ENCODE measurements at regions not wholly inside any gene's neighbourhood (a gene's known extent, or its start where the extent isn't known, plus 50 kb on each side); places are given as distances from the start of the nearest gene placed in this dataset.

- Histone ChIP-seq H4K20me1 (ENCODE audit: insufficient read depth, low read length) (no peaks in the 10 kb centered on the region), H2AFZ (ENCODE audit: low read length) (no peak overlapping the region), H3K27me3 (ENCODE audit: control insufficient read depth in 1 of 2, insufficient read depth in 2 of 2, low read length in 2 of 2) (no peaks in the 10 kb centered on the region), H3K9ac (ENCODE audit: insufficient read depth, low read depth, low read length) (no peak overlapping the region), H3K9me3 (ENCODE audit: low read length) (peaks cover 75% of the 10 kb centered on the region), H3K79me2 (ENCODE audit: insufficient read depth, low read length) (no peaks in the 10 kb centered on the region), H3K4me2 (ENCODE audit: low read depth, low read length) (no peak overlapping the region), H3K36me3 (replicated peaks in 1 of 2; ENCODE audit: control insufficient read depth in 1 of 2, insufficient read depth in 2 of 2, low read length in 2 of 2) (no peaks in the 10 kb centered on the region), H3K4me3 (replicated peaks in 1 of 3; ENCODE audit: insufficient read depth in 1 of 3, low read depth in 2 of 3, low read length in 3 of 3) (no peak overlapping the region), H3K27ac (ENCODE audit: extremely low read length, insufficient read depth, low read length) (no peak overlapping the region), H3K4me1 (ENCODE audit: insufficient read depth, low read length) (no peaks in the 10 kb centered on the region)
- TF ChIP-seq MAFK (conservative IDR thresholded peaks at IDR 0.05 in 1 of 2, IDR thresholded peaks at IDR 0.05 in 1 of 2; ENCODE audit: low read length in 2 of 2) (peak in 1 of 2 experiments; percentile 53; a peak in 1 of 4 replicates), KAT8 (CRISPR knock-in tag; IDR thresholded peaks at IDR 0.05) (no peak), MAFF (IDR thresholded peaks at IDR 0.05; ENCODE audit: low read depth, low read length) (0 out of 2 replicates have a peak, but pooled peaks have one; percentile 2), MXD1 (CRISPR knock-in tag; IDR thresholded peaks at IDR 0.05) (no peak), ZNF619 (CRISPR knock-in tag; IDR thresholded peaks at IDR 0.05) (no peak)
- WGBS (ENCODE audit: low lambda C conversion rate): 4% methylated on average over 2 of the region's 2 CpGs
- CTCF ChIA-PET (ENCODE audit: low intra/inter-chr PET ratio, low total read pairs): no interaction called here
- no TSS peak for BruUV-seq (replicated peaks)
- in situ Hi-C loops (cut with HindIII; ENCODE audit: extremely low pct_ligation_motif_present, low pct_unique_long_range_greater_than_20kb): no loop called here
- intact Hi-C loops (cut with micrococcal nuclease; ENCODE audit: unreplicated experiment): no loop called here
- FAIRE-seq (no peak), ATAC-seq (no peak), DNase-seq (ENCODE audit: low spot score) (no peak)
- POLR2A ChIA-PET: no interaction called here
Measured at GRCh38 chr17:53273126-53273525, 549.6 kb upstream of the KIF2B start.

GRCh38 chr17:53270936-53271335, 551.8 kb upstream of the KIF2B start:
- 2% methylated on average over 1 of the region's 1 CpG for WGBS (ENCODE audit: low lambda C conversion rate)
- H3K4me3 ChIP-seq (replicated peaks in 1 of 3; ENCODE audit: insufficient read depth in 1 of 3, low read depth in 2 of 3, low read length in 3 of 3): no peak overlapping the region; a peak in 1 of 6 replicates
- no peak overlapping the region for H3K4me2 ChIP-seq (ENCODE audit: low read depth, low read length)
- in situ Hi-C loops (cut with HindIII; ENCODE audit: extremely low pct_ligation_motif_present, low pct_unique_long_range_greater_than_20kb): no loop called here
- H3K79me2 ChIP-seq (ENCODE audit: insufficient read depth, low read length): no peaks in the 10 kb centered on the region
- no peaks in the 10 kb centered on the region for H4K20me1 ChIP-seq (ENCODE audit: insufficient read depth, low read length)
- intact Hi-C loops (cut with micrococcal nuclease; ENCODE audit: unreplicated experiment): no loop called here
- H3K4me1 ChIP-seq (ENCODE audit: insufficient read depth, low read length): no peaks in the 10 kb centered on the region
- no peak for FAIRE-seq
- no peak for DNase-seq (ENCODE audit: low spot score)
- no peak overlapping the region for H2AFZ ChIP-seq (ENCODE audit: low read length)
- no peak for ATAC-seq
- H3K27ac ChIP-seq (ENCODE audit: extremely low read length, insufficient read depth, low read length): no peak overlapping the region
- no TSS peak for BruUV-seq (replicated peaks)
- H3K9me3 ChIP-seq (ENCODE audit: low read length): peaks cover 76% of the 10 kb centered on the region
- ChIA-PET CTCF (ENCODE audit: low intra/inter-chr PET ratio, low total read pairs) (no interaction called here), POLR2A (no interaction called here)
- no peaks in the 10 kb centered on the region for H3K27me3 ChIP-seq (ENCODE audit: control insufficient read depth in 1 of 2, insufficient read depth in 2 of 2, low read length in 2 of 2)
- no peak overlapping the region for H3K9ac ChIP-seq (ENCODE audit: insufficient read depth, low read depth, low read length)
- H3K36me3 ChIP-seq (replicated peaks in 1 of 2; ENCODE audit: control insufficient read depth in 1 of 2, insufficient read depth in 2 of 2, low read length in 2 of 2): no peaks in the 10 kb centered on the region
- no peak for TF ChIP-seq KDM6A (CRISPR knock-in tag; IDR thresholded peaks at IDR 0.05; ENCODE audit: low read depth)
- TF ChIP-seq, protein P1, sequence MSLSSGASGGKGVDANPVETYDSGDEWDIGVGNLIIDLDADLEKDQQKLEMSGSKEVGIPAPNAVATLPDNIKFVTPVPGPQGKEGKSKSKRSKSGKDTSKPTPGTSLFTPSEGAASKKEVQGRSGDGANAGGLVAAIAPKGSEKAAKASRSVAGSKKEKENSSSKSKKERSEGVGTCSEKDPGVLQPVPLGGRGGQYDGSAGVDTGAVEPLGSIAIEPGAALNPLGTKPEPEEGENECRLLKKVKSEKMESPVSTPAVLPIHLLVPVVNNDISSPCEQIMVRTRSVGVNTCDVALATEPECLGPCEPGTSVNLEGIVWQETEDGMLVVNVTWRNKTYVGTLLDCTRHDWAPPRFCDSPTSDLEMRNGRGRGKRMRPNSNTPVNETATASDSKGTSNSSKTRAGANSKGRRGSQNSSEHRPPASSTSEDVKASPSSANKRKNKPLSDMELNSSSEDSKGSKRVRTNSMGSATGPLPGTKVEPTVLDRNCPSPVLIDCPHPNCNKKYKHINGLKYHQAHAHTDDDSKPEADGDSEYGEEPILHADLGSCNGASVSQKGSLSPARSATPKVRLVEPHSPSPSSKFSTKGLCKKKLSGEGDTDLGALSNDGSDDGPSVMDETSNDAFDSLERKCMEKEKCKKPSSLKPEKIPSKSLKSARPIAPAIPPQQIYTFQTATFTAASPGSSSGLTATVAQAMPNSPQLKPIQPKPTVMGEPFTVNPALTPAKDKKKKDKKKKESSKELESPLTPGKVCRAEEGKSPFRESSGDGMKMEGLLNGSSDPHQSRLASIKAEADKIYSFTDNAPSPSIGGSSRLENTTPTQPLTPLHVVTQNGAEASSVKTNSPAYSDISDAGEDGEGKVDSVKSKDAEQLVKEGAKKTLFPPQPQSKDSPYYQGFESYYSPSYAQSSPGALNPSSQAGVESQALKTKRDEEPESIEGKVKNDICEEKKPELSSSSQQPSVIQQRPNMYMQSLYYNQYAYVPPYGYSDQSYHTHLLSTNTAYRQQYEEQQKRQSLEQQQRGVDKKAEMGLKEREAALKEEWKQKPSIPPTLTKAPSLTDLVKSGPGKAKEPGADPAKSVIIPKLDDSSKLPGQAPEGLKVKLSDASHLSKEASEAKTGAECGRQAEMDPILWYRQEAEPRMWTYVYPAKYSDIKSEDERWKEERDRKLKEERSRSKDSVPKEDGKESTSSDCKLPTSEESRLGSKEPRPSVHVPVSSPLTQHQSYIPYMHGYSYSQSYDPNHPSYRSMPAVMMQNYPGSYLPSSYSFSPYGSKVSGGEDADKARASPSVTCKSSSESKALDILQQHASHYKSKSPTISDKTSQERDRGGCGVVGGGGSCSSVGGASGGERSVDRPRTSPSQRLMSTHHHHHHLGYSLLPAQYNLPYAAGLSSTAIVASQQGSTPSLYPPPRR (CRISPR knock-in tag; IDR thresholded peaks at IDR 0.05; ENCODE audit: borderline replicate concordance): no peak
- no peak for TF ChIP-seq MAF1 (CRISPR knock-in tag; IDR thresholded peaks at IDR 0.05; ENCODE audit: borderline replicate concordance)
- no peak for TF ChIP-seq JUNB (CRISPR knock-in tag; IDR thresholded peaks at IDR 0.05; ENCODE audit: borderline replicate concordance)
- no peak for TF ChIP-seq EP300 (IDR thresholded peaks at IDR 0.05; ENCODE audit: low read depth in 2 of 2, low read length in 2 of 2)
- TF ChIP-seq EP300 (CRISPR knock-in tag; IDR thresholded peaks at IDR 0.05; ENCODE audit: borderline replicate concordance): no peak
- no peak for TF ChIP-seq HINFP (CRISPR knock-in tag; IDR thresholded peaks at IDR 0.05; ENCODE audit: low read depth)
- no peak for TF ChIP-seq SIX4 (CRISPR knock-in tag; IDR thresholded peaks at IDR 0.05)
- no peak for TF ChIP-seq CBX1 (IDR thresholded peaks at IDR 0.05; ENCODE audit: low read depth)

Measured in HepG2 (cell line).